ENCODE measurements at regions not wholly inside any gene's neighbourhood (a gene's known extent, or its start where the extent isn't known, plus 50 kb on each side); places are given as distances from the start of the nearest gene placed in this dataset.
"Not testable (repeated sequence)": the region's sequence is repeated elsewhere in the genome, so short reads cannot be mapped to it uniquely, and the experiment has no call there.

GRCh38 chr20:30565086-30565485 lies 692.4 kb upstream of the DEFB115 start:
- not testable (repeated sequence) for TF ChIP-seq CTCF (IDR thresholded peaks at IDR 0.05; ENCODE audit: borderline replicate concordance, extremely low read depth, low read length, poor library complexity, severe bottlenecking); EZH2 (IDR thresholded peaks at IDR 0.05; ENCODE audit: borderline replicate concordance, low read depth, low read length, severe bottlenecking)

Measured in DND-41 (cell line).